SK-N-SH (cell line): ENCODE measurements at regions not wholly inside any gene's neighbourhood (a gene's known extent, or its start where the extent isn't known, plus 50 kb on each side); places are given as distances from the start of the nearest gene placed in this dataset.

ENCODE experiments used
- CTCF ChIP-seq: fragments of 200-600 bp; sonication (generic); IDR thresholded peaks from 2 replicates; pipeline ENCODE4 v1.6.1; 2017; ENCODE audit warnings: antibody characterized with exemption, mild to moderate bottlenecking, moderate library complexity
- EZH2phosphoT487 ChIP-seq: fragments of 200-600 bp; sonication (generic); IDR thresholded peaks from 2 replicates; pipeline ENCODE4 v1.6.1; 2017; ENCODE audit warnings: low read depth, mixed run types, mild to moderate bottlenecking, antibody characterized with exemption, moderate library complexity, borderline replicate concordance
- FOXM1 ChIP-seq: IDR thresholded peaks from 2 replicates; pipeline ENCODE4 v1.4.0; 2012; ENCODE audit warnings: low read depth, mild to moderate bottlenecking
- GABPA ChIP-seq: IDR thresholded peaks from 2 replicates; pipeline ENCODE4 v1.4.0; 2012; ENCODE audit warnings: low read depth, mild to moderate bottlenecking
- GATA2 ChIP-seq: sonication (generic); formaldehyde crosslinking; IDR thresholded peaks from 2 replicates; pipeline ENCODE4 v1.5.0; 2020; ENCODE audit warnings: mild to moderate bottlenecking, missing genetic modification reagents
- JUND ChIP-seq: IDR thresholded peaks from 2 replicates; pipeline ENCODE4 v1.4.0; 2012
- MAX ChIP-seq: IDR thresholded peaks from 2 replicates; pipeline ENCODE4 v1.4.0; 2012; ENCODE audit warnings: low read depth
- MXI1 ChIP-seq: IDR thresholded peaks from 2 replicates; pipeline ENCODE4 v1.6.1; 2012; ENCODE audit warnings: mild to moderate bottlenecking, low read depth, low read length, improper control_type of control experiment
- POLR2AphosphoS5 ChIP-seq: IDR thresholded peaks from 2 replicates; pipeline ENCODE4 v1.6.1; 2012; ENCODE audit warnings: low read depth, low read length
- RFX5 ChIP-seq: IDR thresholded peaks from 2 replicates; pipeline ENCODE4 v1.6.1; 2012; ENCODE audit warnings: mild to moderate bottlenecking, improper control_type of control experiment, low read length
- SIN3A ChIP-seq: IDR thresholded peaks from 2 replicates; pipeline ENCODE4 v1.6.1; 2012; ENCODE audit warnings: low read depth, mild to moderate bottlenecking, low read length, moderate library complexity, borderline replicate concordance
- SMC3 ChIP-seq: IDR thresholded peaks from 2 replicates; pipeline ENCODE4 v1.6.1; 2012; ENCODE audit warnings: low read depth, low read length, improper control_type of control experiment
- TAF1 ChIP-seq: IDR thresholded peaks from 2 replicates; pipeline ENCODE4 v1.6.1; 2012; ENCODE audit warnings: low read depth, mild to moderate bottlenecking, low read length, moderate library complexity, borderline replicate concordance
- TF ChIP-seq, protein P1 (sequence below): IDR thresholded peaks from 2 replicates; pipeline ENCODE4 v1.4.0; 2012; ENCODE audit warnings: low read depth, borderline replicate concordance

GRCh38 chr10:2933519-2933918, 133.8 kb upstream of the PFKP start:
- TF ChIP-seq MXI1 = no peak
- no peak for TF ChIP-seq POLR2AphosphoS5
- no peak for TF ChIP-seq RFX5
- TF ChIP-seq CTCF = no peak
- TF ChIP-seq SIN3A = no peak
- TF ChIP-seq, protein P1, sequence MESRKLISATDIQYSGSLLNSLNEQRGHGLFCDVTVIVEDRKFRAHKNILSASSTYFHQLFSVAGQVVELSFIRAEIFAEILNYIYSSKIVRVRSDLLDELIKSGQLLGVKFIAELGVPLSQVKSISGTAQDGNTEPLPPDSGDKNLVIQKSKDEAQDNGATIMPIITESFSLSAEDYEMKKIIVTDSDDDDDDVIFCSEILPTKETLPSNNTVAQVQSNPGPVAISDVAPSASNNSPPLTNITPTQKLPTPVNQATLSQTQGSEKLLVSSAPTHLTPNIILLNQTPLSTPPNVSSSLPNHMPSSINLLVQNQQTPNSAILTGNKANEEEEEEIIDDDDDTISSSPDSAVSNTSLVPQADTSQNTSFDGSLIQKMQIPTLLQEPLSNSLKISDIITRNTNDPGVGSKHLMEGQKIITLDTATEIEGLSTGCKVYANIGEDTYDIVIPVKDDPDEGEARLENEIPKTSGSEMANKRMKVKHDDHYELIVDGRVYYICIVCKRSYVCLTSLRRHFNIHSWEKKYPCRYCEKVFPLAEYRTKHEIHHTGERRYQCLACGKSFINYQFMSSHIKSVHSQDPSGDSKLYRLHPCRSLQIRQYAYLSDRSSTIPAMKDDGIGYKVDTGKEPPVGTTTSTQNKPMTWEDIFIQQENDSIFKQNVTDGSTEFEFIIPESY = no peak
- TF ChIP-seq SMC3 = no peak
- TF ChIP-seq GABPA = no peak
- TF ChIP-seq FOXM1 = no peak
- no peak for TF ChIP-seq JUND
- TF ChIP-seq GATA2 (CRISPR knock-in tag) = no peak
- no peak for TF ChIP-seq TAF1
- TF ChIP-seq EZH2phosphoT487 = no peak
- no peak for TF ChIP-seq MAX
